PFSK-1 (cell line): ENCODE measurements at regions not wholly inside any gene's neighbourhood (a gene's known extent, or its start where the extent isn't known, plus 50 kb on each side); places are given as distances from the start of the nearest gene placed in this dataset.

Experiments
- FOXP2 ChIP-seq: optimal IDR thresholded peaks from 2 replicates; pipeline ENCODE3; 2011; ENCODE audit warnings: borderline replicate concordance, control low read depth, inconsistent platforms; ENCODE audit not compliant: insufficient read depth; ENCODE audit errors: extremely low read length, extremely low read depth
- POLR2AphosphoS5 ChIP-seq: IDR thresholded peaks from 2 replicates; pipeline ENCODE4 v1.6.1; 2012; ENCODE audit warnings: low read depth, mild to moderate bottlenecking, control low read depth, low read length, moderate library complexity
- REST ChIP-seq, 2 experiments: IDR thresholded peaks; 2 replicates each; pipeline versions ENCODE4 v1.6.1 to v1.8.0; 2011 to 2012; ENCODE audit warnings: low read depth in 2 of 2, low read length in 2 of 2, control low read depth in 1 of 2, inconsistent platforms in 1 of 2, mild to moderate bottlenecking in 1 of 2, moderate library complexity in 1 of 2; ENCODE audit not compliant: insufficient read depth in 1 of 2
- SIN3A ChIP-seq: IDR thresholded peaks from 2 replicates; pipeline ENCODE4 v1.6.1; 2012; ENCODE audit warnings: mild to moderate bottlenecking, low read length, moderate library complexity, borderline replicate concordance; ENCODE audit not compliant: insufficient read depth
- TAF1 ChIP-seq: IDR thresholded peaks from 2 replicates; pipeline ENCODE4 v1.6.1; 2012; ENCODE audit warnings: low read length, control low read depth, borderline replicate concordance; ENCODE audit not compliant: insufficient read depth

- TF ChIP-seq TAF1 (no peak), REST (IDR thresholded peaks at IDR 0.05; ENCODE audit: insufficient read depth in 1 of 2, low read depth in 2 of 2, low read length in 2 of 2) (no peak), POLR2AphosphoS5 (no peak), SIN3A (no peak), FOXP2 (no peak)
Observed at GRCh38 chr5:117094114-117094815, 519.6 kb upstream of the SEMA6A start.
